Effector memory CD8-positive, alpha-beta T cell (primary cell): ENCODE measurements at regions not wholly inside any gene's neighbourhood (a gene's known extent, or its start where the extent isn't known, plus 50 kb on each side); places are given as distances from the start of the nearest gene placed in this dataset.
"Not testable (repeated sequence)": the region's sequence is repeated elsewhere in the genome, so short reads cannot be mapped to it uniquely, and the experiment has no call there.

ENCODE experiments used
- ATAC-seq: fragments of 150-1000 bp; cut with Tn5 transposase; replicated peaks from 2 replicates; pipeline ENCODE4 v1.10.0; 2021; ENCODE audit warnings: mild to moderate bottlenecking, moderate library complexity
- DNase-seq, 3 experiments: peaks; one replicate each; pipeline ENCODE4 v3.0.0; 2021
- H3K27ac Mint-ChIP-seq, 2 donors: one replicate each; pipeline ENCODE4 v1.8.0; 2022; ENCODE audit warnings: mild to moderate bottlenecking in 2 of 2, mixed read lengths in 2 of 2, moderate library complexity in 2 of 2
- H3K27me3 Mint-ChIP-seq, 2 donors: one replicate each; pipeline ENCODE4 v1.8.0; 2022; ENCODE audit warnings: mixed read lengths in 2 of 2
- H3K36me3 Mint-ChIP-seq: one replicate; pipeline ENCODE4 v1.8.0; 2022; ENCODE audit warnings: mild to moderate bottlenecking, moderate library complexity, mixed read lengths; ENCODE audit not compliant: insufficient read depth
- H3K4me1 Mint-ChIP-seq, 2 donors: one replicate each; pipeline ENCODE4 v1.8.0; 2022; ENCODE audit warnings: low read depth in 2 of 2, mixed read lengths in 2 of 2
- H3K4me3 Mint-ChIP-seq, 2 donors: one replicate each; pipeline ENCODE4 v1.8.0; 2022; ENCODE audit warnings: mild to moderate bottlenecking in 2 of 2, mixed read lengths in 2 of 2, moderate library complexity in 2 of 2
- H3K9me3 Mint-ChIP-seq, 2 donors: one replicate each; pipeline ENCODE4 v1.8.0; 2022; ENCODE audit warnings: mixed read lengths in 2 of 2

DNA sequence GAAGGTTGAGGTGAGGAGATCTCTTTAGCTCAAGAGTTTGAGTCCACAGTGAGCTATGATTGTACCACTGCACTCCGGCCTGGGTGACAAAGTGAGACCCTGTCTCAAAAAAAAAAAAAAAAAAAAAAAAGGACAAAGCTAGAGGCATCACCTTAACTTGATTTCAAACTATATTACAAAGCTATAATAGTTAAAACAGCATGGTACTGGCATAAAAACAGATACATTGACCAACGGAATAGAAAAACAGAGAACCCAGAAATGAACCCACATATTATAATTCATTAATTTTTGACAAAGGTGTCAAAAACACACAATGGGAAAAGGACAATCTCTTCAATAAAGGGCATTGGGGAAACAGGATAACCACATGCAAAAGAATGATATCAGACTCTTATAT is 50.8 kb upstream of the MBOAT1 start:
- no peak overlapping the region for H3K4me3 Mint-ChIP-seq
- no peak for ATAC-seq
- no peaks in the 10 kb centered on the region for H3K27me3 Mint-ChIP-seq
- H3K4me1 Mint-ChIP-seq = peaks cover 0 to 7% of the 10 kb centered on the region in 2 donors
- DNase-seq = no peak
- H3K9me3 Mint-ChIP-seq = no peaks in the 10 kb centered on the region
- H3K36me3 Mint-ChIP-seq = no peaks in the 10 kb centered on the region
- no peak overlapping the region for H3K27ac Mint-ChIP-seq

DNA sequence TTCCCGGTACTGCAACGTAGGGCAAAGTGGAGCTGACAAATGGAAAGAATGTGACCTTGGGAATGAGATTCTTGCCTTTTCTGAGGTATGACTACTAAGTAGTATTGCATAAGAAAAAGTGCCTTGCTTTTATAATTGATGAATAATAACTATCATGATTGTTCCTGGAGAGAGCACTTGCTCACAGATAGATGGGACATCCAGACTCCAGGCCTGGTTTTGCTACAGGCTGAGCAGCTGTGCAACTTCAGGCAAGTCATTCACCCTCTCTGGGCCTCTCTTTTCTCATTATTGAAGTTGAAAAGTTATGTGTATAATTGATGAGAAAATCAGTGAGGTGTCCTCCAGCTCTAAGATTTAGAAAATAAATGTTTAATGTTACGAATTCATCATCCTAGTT is 53.6 kb upstream of the MBOAT1 start:
- H3K4me1 Mint-ChIP-seq = peaks cover 0 to 7% of the 10 kb centered on the region in 2 donors
- DNase-seq = no peak
- H3K27ac Mint-ChIP-seq = no peak overlapping the region
- ATAC-seq = no peak
- H3K27me3 Mint-ChIP-seq = no peaks in the 10 kb centered on the region
- H3K9me3 Mint-ChIP-seq = no peaks in the 10 kb centered on the region
- no peak overlapping the region for H3K4me3 Mint-ChIP-seq
- H3K36me3 Mint-ChIP-seq = no peaks in the 10 kb centered on the region

DNA sequence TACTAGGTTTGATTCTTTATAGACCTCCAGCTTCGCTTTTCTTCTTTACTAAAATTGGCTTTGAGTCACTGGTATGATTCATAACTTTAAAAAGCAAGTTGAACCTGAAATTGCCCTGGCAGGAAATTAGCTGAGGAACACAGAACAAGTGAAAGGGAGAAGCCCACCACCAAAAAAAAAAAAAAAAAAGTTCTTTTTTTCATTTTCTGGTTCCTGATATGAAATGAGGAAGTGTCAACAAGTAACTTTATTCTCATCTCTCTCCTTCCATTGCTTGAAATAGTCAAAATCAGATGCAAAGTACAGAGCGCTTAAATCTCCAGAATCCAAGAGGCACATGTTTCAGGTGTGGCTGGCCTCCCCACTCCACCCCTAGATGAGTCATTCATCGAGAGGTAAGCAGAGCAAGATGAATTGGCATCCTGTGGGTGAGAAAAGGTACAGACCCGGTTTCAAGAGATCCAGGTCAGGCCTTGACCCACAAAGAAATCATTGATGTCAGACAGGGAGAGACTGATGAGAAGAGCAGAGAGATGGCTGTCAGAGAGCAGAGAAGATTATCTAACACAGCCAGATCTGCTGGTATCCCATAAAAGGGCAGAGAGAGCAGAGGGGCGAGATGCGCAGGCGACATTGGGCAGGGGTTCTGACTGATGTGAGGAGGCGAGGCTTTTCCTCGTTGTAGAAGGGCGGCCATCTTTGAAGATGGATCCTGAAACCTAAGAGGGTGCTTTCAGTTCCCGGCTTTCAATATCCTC is 54.8 kb upstream of the MBOAT1 start:
- no peaks in the 10 kb centered on the region for H3K36me3 Mint-ChIP-seq
- no peak overlapping the region for H3K4me3 Mint-ChIP-seq
- H3K9me3 Mint-ChIP-seq = no peaks in the 10 kb centered on the region
- peaks cover 0 to 7% of the 10 kb centered on the region in 2 donors for H3K4me1 Mint-ChIP-seq
- ATAC-seq (peak; percentile 83), DNase-seq (peak in 2 of 3 experiments; percentile 1 to 2)
- no peaks in the 10 kb centered on the region for H3K27me3 Mint-ChIP-seq
- H3K27ac Mint-ChIP-seq = no peak overlapping the region

DNA sequence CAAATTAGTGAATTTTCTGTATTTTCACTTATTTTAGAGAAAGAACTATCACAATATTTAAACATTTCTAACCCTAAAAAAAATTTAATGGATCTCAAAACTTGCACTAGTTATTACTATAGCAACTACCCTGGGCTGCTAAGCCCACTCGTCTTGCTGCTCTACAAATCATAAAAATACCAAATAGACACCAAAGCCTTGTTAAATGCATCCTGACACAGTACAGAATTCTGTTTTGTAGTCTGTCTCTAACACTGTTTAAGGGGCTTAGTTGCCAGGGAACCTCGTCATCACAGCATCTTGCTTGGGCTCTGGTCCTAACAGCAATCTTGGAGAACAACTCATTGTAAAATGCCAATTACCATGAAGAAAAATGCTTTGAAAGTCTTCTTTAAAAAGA is 56.9 kb upstream of the MBOAT1 start:
- DNase-seq (no peak), ATAC-seq (no peak)
- H3K4me3 Mint-ChIP-seq = no peak overlapping the region
- peaks cover 0 to 7% of the 10 kb centered on the region in 2 donors for H3K4me1 Mint-ChIP-seq
- H3K36me3 Mint-ChIP-seq = no peaks in the 10 kb centered on the region
- no peaks in the 10 kb centered on the region for H3K9me3 Mint-ChIP-seq
- no peaks in the 10 kb centered on the region for H3K27me3 Mint-ChIP-seq
- H3K27ac Mint-ChIP-seq = no peak overlapping the region

DNA sequence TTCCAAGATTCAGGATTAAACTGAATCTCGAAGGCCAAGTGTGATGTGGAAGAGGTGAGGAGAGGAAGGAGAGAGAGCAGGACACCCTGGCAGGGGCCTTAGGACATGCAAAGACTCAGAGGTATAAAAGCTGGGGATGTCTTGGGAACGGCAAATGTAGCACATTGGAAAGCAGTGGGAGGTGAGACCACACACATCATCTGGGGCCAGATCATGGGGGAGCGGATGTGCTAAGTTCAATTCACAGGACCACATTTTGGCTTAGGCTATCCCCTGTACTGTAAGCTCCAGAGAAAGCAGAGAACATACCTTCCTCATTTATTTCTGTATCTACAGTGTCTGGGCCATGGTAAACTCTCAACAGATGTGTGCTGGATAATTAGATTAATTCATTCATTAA is 59.5 kb upstream of the MBOAT1 start:
- H3K27ac Mint-ChIP-seq = no peak overlapping the region
- no peak for DNase-seq
- no peaks in the 10 kb centered on the region for H3K27me3 Mint-ChIP-seq
- no peak overlapping the region for H3K4me3 Mint-ChIP-seq
- H3K4me1 Mint-ChIP-seq = peaks cover 0 to 7% of the 10 kb centered on the region in 2 donors
- no peaks in the 10 kb centered on the region for H3K9me3 Mint-ChIP-seq
- no peaks in the 10 kb centered on the region for H3K36me3 Mint-ChIP-seq
- no peak for ATAC-seq

DNA sequence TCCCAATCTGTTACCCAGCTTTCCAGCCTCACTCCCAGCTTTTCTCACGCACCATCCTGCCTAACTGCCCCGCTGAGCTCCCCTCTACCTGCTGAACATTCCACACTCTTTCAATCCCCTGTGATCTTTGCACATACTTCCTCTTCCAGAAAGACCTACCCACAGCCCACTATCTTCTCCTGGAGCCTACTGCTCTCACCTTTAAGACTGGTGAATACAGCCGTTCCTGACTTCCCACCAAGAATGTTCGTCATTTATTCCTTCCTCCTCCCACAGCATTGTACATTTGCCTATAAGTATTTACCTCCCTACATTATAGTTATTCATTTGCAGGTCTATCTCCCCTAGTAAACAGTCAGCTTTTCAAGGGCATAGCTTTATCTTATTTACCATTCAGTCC is 61.9 kb upstream of the MBOAT1 start:
- Mint-ChIP-seq H3K27me3 (peaks cover 7 to 17% of the 10 kb centered on the region in 2 donors), H3K27ac (no peak overlapping the region), H3K9me3 (no peaks in the 10 kb centered on the region), H3K36me3 (no peaks in the 10 kb centered on the region), H3K4me1 (no peaks in the 10 kb centered on the region), H3K4me3 (no peak overlapping the region)
- no peak for ATAC-seq
- no peak for DNase-seq

DNA sequence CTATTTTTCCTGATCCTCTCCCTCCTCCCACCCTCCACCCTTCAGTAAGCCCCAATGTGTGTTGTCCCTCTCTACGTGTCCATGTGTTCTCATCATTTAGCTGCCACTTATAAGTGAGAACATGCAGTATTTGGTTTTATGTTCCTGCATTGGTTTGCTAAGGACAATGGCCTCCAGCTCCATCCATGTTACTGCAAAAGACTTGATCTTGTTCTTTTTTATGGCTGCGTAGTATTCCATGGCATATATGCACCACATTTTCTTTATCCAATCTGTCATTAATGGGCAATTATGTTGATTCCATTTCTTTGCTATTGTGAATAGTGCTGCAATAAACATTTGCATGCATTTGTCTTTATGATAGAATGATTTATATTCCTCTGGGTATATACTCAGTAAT is 63.6 kb upstream of the MBOAT1 start:
- H3K27ac Mint-ChIP-seq, DNase-seq, H3K9me3 Mint-ChIP-seq, H3K4me1 Mint-ChIP-seq, H3K4me3 Mint-ChIP-seq, ATAC-seq, H3K36me3 Mint-ChIP-seq: not testable (repeated sequence)
- peaks cover 22 to 33% of the 10 kb centered on the region in 2 donors for H3K27me3 Mint-ChIP-seq

DNA sequence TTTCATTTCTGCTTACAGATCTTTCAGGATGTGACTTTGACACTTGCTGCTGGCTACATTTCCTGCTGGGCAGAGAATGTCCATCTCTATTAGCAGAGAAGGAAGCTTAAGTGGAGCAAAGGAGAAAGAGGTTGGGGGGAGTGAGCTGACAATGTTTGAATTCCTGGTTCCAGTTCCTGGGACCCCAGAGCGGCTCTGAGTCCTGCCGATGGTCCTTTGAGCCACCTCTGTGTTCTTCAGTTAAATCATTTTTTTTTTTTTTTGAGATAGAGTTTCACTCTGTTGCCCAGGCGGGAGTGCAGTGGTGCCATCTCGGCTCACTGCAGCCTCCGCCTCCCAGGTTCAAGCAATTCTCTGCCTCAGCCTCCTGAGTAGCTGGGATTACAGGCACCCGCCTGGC is 65.5 kb upstream of the MBOAT1 start:
- H3K4me1 Mint-ChIP-seq, H3K27ac Mint-ChIP-seq, H3K36me3 Mint-ChIP-seq, DNase-seq, ATAC-seq, H3K4me3 Mint-ChIP-seq, H3K9me3 Mint-ChIP-seq: not testable (repeated sequence)
- peaks cover 40 to 45% of the 10 kb centered on the region in 2 donors for H3K27me3 Mint-ChIP-seq

DNA sequence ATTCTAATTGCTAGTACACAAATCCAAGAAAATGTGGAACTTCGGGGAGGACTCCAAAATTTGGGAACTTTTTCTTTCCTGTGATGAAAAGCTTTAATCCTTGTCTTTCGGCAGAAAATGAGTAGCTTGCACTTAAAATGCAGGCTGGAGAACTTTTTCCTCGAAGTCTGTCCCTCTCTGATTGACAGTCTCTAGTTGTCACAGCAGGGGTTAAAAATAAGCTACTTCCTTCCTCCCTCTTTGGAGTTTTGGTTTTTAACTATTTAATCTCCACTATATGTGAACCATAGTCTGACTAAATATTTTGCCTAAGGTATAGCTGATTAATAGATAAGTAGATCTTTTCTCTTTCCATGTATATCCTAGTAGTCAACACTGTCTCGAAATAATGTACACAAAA is 66.8 kb upstream of the MBOAT1 start:
- ATAC-seq = no peak
- peaks cover 0 to 4% of the 10 kb centered on the region in 2 donors for H3K9me3 Mint-ChIP-seq
- no peak for DNase-seq
- H3K27ac Mint-ChIP-seq = no peak overlapping the region
- no peak overlapping the region for H3K4me3 Mint-ChIP-seq
- peaks cover 51 to 54% of the 10 kb centered on the region in 2 donors for H3K27me3 Mint-ChIP-seq
- H3K4me1 Mint-ChIP-seq = no peaks in the 10 kb centered on the region
- no peaks in the 10 kb centered on the region for H3K36me3 Mint-ChIP-seq

DNA sequence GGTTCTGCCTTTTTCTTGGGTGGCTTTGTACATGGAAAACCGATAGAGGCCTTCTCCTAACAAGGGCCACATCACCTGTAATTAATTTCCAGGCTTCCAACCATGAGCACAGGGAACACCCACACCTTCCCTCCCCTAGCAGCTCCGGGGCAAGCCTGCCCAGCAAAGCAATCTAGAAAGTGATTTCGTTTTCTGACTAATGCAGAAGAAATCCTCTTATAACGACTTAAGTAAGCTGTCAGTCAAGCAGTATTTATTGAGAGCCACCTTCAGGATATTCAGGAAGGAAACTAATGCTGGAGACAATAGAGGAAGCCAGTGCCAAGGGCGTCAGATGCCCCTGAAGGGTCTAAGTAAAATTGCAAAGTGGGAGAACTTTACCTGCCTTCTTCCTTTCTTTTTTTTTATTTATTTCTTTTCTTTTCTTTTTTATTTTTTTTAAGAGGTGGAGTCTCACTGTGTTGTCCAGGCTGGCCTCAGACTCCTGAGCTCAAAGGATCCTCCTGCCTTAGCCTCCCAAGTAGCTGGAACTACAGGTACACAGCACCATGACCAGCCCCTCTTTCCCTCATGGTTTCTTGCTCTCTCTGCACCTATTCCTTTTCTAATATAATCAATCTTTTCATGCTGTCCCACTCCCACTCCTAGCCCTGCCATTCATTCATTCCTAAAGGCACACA is 67.5 kb upstream of the MBOAT1 start:
- Mint-ChIP-seq H3K27ac (no peak overlapping the region), H3K36me3 (no peaks in the 10 kb centered on the region), H3K27me3 (peaks cover 54 to 56% of the 10 kb centered on the region in 2 donors), H3K4me1 (no peaks in the 10 kb centered on the region), H3K9me3 (peaks cover 0 to 4% of the 10 kb centered on the region in 2 donors), H3K4me3 (no peak overlapping the region)
- ATAC-seq (no peak), DNase-seq (no peak)

DNA sequence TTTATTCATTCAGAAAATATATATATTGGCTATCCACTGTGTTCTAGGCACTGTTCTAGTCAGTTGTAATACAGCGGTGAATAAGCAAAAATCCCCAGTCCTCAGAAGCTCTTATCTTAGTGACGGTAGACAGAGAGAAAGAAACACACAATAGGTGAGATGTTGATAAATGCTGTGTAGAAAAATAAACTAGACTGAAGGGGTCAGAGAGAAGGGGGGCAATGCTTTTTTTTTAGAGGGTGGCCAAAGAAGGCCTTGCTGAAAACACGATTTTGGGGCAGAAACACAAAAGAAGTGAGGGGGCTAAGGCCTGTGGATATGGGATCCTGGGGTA is 68.0 kb upstream of the MBOAT1 start:
- Mint-ChIP-seq H3K27me3 (peaks cover 54 to 56% of the 10 kb centered on the region in 2 donors), H3K4me1 (no peaks in the 10 kb centered on the region), H3K9me3 (peaks cover 0 to 4% of the 10 kb centered on the region in 2 donors), H3K4me3 (no peak overlapping the region), H3K36me3 (no peaks in the 10 kb centered on the region), H3K27ac (no peak overlapping the region)
- no peak for ATAC-seq
- DNase-seq = no peak

DNA sequence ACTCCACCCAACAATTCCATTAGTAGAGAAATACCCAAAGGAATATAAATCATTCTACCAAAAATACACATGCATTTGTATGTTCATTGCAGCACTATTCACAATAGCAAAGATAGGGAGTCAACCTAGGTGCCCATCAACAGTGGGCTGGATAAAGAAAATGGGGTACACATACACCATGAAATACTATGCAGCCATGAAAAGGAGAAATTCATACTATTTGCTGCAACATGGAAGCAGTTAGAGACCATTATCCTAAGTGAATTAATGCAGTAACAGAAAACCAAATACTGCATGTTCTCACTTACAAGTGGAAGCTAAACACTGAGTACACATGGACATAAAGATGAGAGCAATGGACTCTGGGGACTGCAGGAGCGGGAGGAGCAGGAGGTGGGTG is 72.4 kb upstream of the MBOAT1 start:
- DNase-seq (no peak), ATAC-seq (no peak)
- Mint-ChIP-seq H3K4me1 (no peaks in the 10 kb centered on the region), H3K9me3 (peaks cover 0 to 4% of the 10 kb centered on the region in 2 donors), H3K4me3 (no peak overlapping the region), H3K27me3 (peaks cover 32 to 45% of the 10 kb centered on the region in 2 donors), H3K36me3 (no peaks in the 10 kb centered on the region), H3K27ac (no peak overlapping the region)

DNA sequence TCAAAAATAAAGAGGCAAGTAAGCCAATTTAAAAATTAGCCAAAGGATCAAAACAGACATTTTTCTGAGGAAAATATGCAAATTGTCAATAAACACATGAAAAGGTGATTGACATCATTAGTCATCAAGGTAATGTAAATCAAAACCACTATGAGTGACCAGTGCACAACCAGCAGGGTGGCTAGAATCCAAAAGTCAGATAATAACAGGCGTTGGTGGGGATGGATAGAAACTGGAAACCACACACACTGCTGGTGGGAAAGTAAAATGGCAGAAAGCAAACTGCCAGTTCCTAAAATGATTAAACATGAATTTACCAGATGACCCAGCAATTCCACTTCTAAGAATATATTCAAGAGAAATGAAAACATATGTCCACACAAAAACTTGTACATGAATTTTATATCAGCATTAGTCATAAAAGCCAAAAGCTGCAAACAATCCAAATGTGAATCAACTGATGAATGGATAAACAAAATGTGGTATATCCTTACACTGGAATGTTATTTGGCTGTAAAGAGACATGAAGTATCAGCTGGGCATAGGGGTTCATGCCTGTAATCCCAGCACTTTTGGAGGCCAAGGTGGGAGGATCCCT is 74.8 kb upstream of the MBOAT1 start:
- peaks cover 15 to 21% of the 10 kb centered on the region in 2 donors for H3K27me3 Mint-ChIP-seq
- no peak overlapping the region for H3K27ac Mint-ChIP-seq
- no peaks in the 10 kb centered on the region for H3K36me3 Mint-ChIP-seq
- no peak overlapping the region for H3K4me3 Mint-ChIP-seq
- DNase-seq = no peak
- H3K9me3 Mint-ChIP-seq = peaks cover 0 to 2% of the 10 kb centered on the region in 2 donors
- H3K4me1 Mint-ChIP-seq = peaks cover 3 to 5% of the 10 kb centered on the region in 2 donors
- ATAC-seq = no peak
